ENCODE measurements at regions not wholly inside any gene's neighbourhood (a gene's known extent, or its start where the extent isn't known, plus 50 kb on each side); places are given as distances from the start of the nearest gene placed in this dataset.

GRCh38 chr1:234875328-234875952, 253.2 kb downstream of the TOMM20 start (continued):
- TF ChIP-seq ZNF253 (CRISPR knock-in tag; IDR thresholded peaks at IDR 0.05; ENCODE audit: borderline replicate concordance) (0 out of 2 replicates have a peak, but pooled peaks have one; percentile 72), SPEN (CRISPR knock-in tag; IDR thresholded peaks at IDR 0.05; ENCODE audit: low read depth) (peak; percentile 49; the same call in 1 of the 2 replicates), CCAR2 (optimal IDR thresholded peaks at IDR 0.05; ENCODE audit: low read depth, low read length) (no peak), KAT7 (CRISPR knock-in tag; IDR thresholded peaks at IDR 0.05; ENCODE audit: borderline replicate concordance) (0 out of 2 replicates have a peak, but pooled peaks have one; percentile 30), EP300 (IDR thresholded peaks at IDR 0.05; ENCODE audit: low read depth in 2 of 2, low read length in 2 of 2) (peak in 1 of 2 experiments; percentile 91; a peak in 2 of 4 replicates), EP300 (CRISPR knock-in tag; IDR thresholded peaks at IDR 0.05; ENCODE audit: borderline replicate concordance) (peak; percentile 67), ZBTB46 (CRISPR knock-in tag; IDR thresholded peaks at IDR 0.05; ENCODE audit: borderline replicate concordance) (no peak), HOXA3 (CRISPR knock-in tag; IDR thresholded peaks at IDR 0.05) (peak; percentile 89; the same call in 1 of the 2 replicates), ZEB1 (IDR thresholded peaks at IDR 0.05; ENCODE audit: insufficient replicate concordance, low read depth) (peak; percentile 65), FLYWCH1 (CRISPR knock-in tag; IDR thresholded peaks at IDR 0.05) (peak; percentile 64; the same call in 1 of the 2 replicates), ZBTB43 (CRISPR knock-in tag; conservative IDR thresholded peaks at IDR 0.05) (peak; percentile 72; the same call in 1 of the 2 replicates), KDM6A (CRISPR knock-in tag; IDR thresholded peaks at IDR 0.05; ENCODE audit: low read depth) (peak; percentile 80), NR2F6 (IDR thresholded peaks at IDR 0.05) (peak; percentile 74; the same call in 1 of the 2 replicates), NR2F6 (CRISPR knock-in tag; IDR thresholded peaks at IDR 0.05) (peak; percentile 72), ZNF703 (CRISPR knock-in tag; IDR thresholded peaks at IDR 0.05; ENCODE audit: borderline replicate concordance) (0 out of 2 replicates have a peak, but pooled peaks have one; percentile 22), CBX1 (IDR thresholded peaks at IDR 0.05; ENCODE audit: low read depth) (peak; percentile 85), TEF (CRISPR knock-in tag; IDR thresholded peaks at IDR 0.05) (peak; percentile 85), ZFP36L1 (CRISPR knock-in tag; IDR thresholded peaks at IDR 0.05) (no peak), TBP (CRISPR knock-in tag; IDR thresholded peaks at IDR 0.05) (0 out of 2 replicates have a peak, but pooled peaks have one; percentile 53), NONO (IDR thresholded peaks at IDR 0.05) (no peak), NONO (CRISPR knock-in tag; conservative IDR thresholded peaks at IDR 0.05) (no peak; the same call in 1 of the 2 replicates), E2F2 (CRISPR knock-in tag; IDR thresholded peaks at IDR 0.05; ENCODE audit: borderline replicate concordance) (peak; percentile 69; the same call in 1 of the 2 replicates), ZNF607 (CRISPR knock-in tag; IDR thresholded peaks at IDR 0.05; ENCODE audit: borderline replicate concordance) (peak; percentile 7; the same call in 1 of the 2 replicates), ZNF280B (CRISPR knock-in tag; IDR thresholded peaks at IDR 0.05; ENCODE audit: borderline replicate concordance) (no peak), NR2F2 (IDR thresholded peaks at IDR 0.05; ENCODE audit: borderline replicate concordance, low read depth) (peak; percentile 61; the same call in 1 of the 2 replicates)
